Mucosa of descending colon (tissue), 3 donors: ENCODE measurements at regions not wholly inside any gene's neighbourhood (a gene's known extent, or its start where the extent isn't known, plus 50 kb on each side); places are given as distances from the start of the nearest gene placed in this dataset.

Experiments
- ATAC-seq: fragments of 200-7000 bp; cut with Tn5 transposase; one replicate; pipeline ENCODE4 v1.9.1; 2020; ENCODE audit warnings: mild to moderate bottlenecking, moderate library complexity
- DNase-seq, 3 donors: peaks; one replicate each; pipeline ENCODE4 v3.0.0-alpha.2; 2020
- H3K36me3 ChIP-seq: fragments of 200-600 bp; one replicate; pipeline ENCODE4 v1.8.0; 2021; ENCODE audit warnings: low read depth, mild to moderate bottlenecking
- H3K4me1 ChIP-seq: fragments of 200-600 bp; one replicate; pipeline ENCODE4 v1.8.0; 2021; ENCODE audit warnings: low read depth, mild to moderate bottlenecking
- H3K4me3 ChIP-seq: fragments of 200-600 bp; one replicate; pipeline ENCODE4 v1.8.0; 2021; ENCODE audit warnings: mild to moderate bottlenecking
- H3K9me3 ChIP-seq: fragments of 200-600 bp; one replicate; pipeline ENCODE4 v1.8.0; 2021; ENCODE audit warnings: mild to moderate bottlenecking
- intact Hi-C, 2 donors: fragments of 100-400 bp; cut with DNase I in 1 of 2; cut with micrococcal nuclease in 1 of 2; formaldehyde crosslinking; loops; one replicate each; pipeline versions ENCODE4 v1.11.0 to v1.11.1; 2022; cut with DNase I, micrococcal nuclease
- TF ChIP-seq, protein P1 (sequence below): fragments of 200-600 bp; IDR thresholded peaks from one replicate; pipeline ENCODE4 v1.8.0; 2022; ENCODE audit warnings: antibody characterized with exemption, mild to moderate bottlenecking
- donor health status: DM: no; HTN: no; CAD: no; lungs with moderate emphysema.
- donor health status: DM: no; HTN: no; CAD: no.
- donor health status: DM: no; HTN: yes; CAD: no.

DNA sequence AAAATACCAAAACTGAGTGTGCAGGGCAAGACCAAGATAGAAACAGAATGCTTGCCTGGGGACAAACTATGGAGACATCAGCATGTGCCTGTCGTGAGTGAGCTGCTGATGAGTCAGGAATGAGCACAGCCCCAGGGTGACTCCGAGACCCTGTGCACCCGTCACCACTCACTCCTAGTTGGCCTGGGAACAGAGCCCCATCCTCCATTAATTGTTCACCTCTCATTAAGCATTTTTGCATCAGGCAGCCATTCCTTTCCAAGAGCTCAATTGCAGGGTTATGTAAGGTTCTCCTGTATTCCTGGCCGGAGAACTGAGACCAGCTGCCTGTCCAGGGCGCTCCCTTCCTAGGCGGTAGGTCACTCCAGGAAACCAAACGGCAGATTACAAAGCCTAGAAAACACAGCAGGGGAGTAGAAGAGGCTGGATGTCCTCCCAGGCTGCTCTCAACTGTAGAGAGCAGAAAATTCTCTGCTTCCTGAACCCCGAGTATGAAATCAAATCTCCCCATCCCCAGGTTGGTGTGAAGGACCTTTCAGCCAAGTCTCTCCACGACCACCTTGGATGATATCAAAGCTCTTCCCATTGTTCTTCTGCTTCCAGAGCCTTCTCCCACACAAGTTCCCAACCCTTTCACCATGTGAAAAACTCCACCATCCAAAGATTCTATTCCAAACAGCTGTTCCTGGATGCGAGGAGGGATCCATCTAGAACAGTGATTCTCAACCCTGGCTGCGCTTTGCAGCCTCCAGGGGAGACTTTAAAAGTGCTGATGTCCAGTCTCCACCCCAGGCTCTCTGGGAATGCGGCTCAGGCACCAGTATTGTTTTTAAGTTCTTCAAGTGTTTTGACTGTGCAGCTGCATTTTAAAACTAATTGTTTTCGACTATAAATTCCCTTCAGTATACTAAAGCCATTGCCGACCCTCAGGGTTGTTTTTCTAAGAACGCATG is 532.6 kb upstream of the JARID2 start:
- no peak for DNase-seq
- Histone ChIP-seq H3K36me3 (no peaks in the 10 kb centered on the region), H3K9me3 (no peaks in the 10 kb centered on the region), H3K4me1 (no peaks in the 10 kb centered on the region), H3K4me3 (no peak overlapping the region)
- peak; percentile 37 for ATAC-seq
- TF ChIP-seq, protein P1, sequence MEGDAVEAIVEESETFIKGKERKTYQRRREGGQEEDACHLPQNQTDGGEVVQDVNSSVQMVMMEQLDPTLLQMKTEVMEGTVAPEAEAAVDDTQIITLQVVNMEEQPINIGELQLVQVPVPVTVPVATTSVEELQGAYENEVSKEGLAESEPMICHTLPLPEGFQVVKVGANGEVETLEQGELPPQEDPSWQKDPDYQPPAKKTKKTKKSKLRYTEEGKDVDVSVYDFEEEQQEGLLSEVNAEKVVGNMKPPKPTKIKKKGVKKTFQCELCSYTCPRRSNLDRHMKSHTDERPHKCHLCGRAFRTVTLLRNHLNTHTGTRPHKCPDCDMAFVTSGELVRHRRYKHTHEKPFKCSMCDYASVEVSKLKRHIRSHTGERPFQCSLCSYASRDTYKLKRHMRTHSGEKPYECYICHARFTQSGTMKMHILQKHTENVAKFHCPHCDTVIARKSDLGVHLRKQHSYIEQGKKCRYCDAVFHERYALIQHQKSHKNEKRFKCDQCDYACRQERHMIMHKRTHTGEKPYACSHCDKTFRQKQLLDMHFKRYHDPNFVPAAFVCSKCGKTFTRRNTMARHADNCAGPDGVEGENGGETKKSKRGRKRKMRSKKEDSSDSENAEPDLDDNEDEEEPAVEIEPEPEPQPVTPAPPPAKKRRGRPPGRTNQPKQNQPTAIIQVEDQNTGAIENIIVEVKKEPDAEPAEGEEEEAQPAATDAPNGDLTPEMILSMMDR = no peak
- intact Hi-C loops = no loop called here

DNA sequence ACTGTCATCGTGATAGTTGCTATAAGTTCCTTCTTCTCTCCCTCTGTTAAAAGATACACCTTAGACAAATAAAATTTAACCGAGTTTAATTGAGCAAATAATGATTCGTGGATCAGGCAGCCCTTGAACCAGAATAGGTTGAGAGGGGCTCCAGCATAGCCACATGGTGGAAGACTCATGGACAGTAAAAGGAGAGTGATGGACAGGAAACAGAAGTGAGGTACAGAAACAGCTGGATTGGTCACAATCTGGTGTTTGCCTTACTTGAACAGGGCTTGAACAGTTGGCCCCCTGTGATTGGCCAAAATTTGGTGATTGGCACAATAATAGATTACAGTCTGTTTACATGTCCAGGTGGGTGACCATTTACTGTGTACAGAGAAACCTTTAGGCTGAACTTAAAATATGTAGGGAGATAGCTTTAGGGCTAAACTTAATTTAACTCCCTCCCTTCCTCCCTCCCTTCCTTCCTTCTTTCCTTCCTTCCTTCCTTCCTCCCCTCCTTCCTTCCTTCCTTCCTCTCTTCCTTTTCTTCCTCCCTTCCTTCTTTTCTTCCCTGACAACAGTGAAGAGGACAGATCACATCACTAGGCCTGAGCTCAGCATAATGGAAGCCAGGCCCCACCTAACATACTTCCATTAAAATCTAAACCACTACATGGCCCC is 531.8 kb upstream of the JARID2 start:
- H3K36me3 ChIP-seq = no peaks in the 10 kb centered on the region
- DNase-seq (no peak), ATAC-seq (no peak)
- H3K9me3 ChIP-seq = no peaks in the 10 kb centered on the region
- no peak overlapping the region for H3K4me3 ChIP-seq
- TF ChIP-seq, protein P1 = no peak
- intact Hi-C loops = no loop called here
- no peaks in the 10 kb centered on the region for H3K4me1 ChIP-seq

DNA sequence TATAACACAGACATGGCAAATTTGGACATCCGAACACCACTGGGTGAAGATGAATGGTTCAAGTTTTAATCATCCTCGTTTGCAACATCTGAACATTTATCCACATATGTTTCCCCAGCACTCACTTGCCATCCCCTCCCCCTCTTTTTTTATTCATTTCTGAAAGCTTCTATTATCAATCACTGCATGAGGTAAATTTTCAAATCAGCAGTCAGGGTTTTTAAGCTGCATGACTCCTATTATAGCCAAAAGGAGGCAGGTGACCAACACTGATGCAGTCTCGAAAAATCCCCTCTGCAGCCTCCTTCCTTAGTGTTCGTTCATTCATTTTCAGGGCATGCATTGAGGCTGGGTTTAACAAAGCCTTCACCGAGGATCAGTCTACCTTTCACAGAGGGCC is 530.8 kb upstream of the JARID2 start:
- DNase-seq = no peak
- no peaks in the 10 kb centered on the region for H3K9me3 ChIP-seq
- no peak overlapping the region for H3K4me3 ChIP-seq
- H3K36me3 ChIP-seq = no peaks in the 10 kb centered on the region
- no peak for ATAC-seq
- TF ChIP-seq, protein P1 = no peak
- intact Hi-C loops = no loop called here
- H3K4me1 ChIP-seq = no peaks in the 10 kb centered on the region

DNA sequence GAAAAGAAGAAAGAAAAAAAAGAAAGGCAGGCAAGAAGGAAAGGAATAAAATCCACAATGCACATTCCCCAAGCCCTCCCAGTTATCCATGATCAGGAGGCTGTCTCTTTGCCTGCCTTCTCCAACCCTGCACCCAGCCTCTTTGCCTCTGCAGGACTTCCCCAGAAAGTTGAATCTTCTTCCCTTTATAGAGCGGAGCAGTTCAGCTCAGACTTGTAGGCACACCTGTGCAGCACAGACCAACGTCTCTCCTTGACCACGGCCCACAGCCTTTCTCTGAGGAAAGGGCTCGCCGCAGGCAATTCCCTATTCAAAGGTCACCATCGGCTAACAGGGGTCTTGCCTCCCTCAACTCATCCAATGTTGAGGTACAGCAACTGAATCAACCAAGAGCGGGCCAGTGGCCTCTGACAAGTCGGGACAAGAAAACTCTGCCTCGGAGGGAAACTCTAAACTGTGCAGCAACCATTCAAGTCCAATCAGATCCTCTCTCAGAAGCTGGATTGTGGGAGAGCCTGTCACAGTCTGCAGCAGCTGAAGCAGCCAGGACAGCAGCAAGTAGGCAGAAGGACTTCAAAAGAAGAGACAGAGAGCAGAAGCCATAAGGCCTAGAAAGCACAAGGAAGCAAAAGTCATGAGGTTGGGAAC is 529.2 kb upstream of the JARID2 start:
- DNase-seq (no peak), ATAC-seq (no peak)
- Histone ChIP-seq H3K36me3 (no peaks in the 10 kb centered on the region), H3K4me1 (peaks cover 7% of the 10 kb centered on the region), H3K4me3 (no peak overlapping the region), H3K9me3 (no peaks in the 10 kb centered on the region)
- TF ChIP-seq, protein P1 = no peak
- intact Hi-C loops = no loop called here

DNA sequence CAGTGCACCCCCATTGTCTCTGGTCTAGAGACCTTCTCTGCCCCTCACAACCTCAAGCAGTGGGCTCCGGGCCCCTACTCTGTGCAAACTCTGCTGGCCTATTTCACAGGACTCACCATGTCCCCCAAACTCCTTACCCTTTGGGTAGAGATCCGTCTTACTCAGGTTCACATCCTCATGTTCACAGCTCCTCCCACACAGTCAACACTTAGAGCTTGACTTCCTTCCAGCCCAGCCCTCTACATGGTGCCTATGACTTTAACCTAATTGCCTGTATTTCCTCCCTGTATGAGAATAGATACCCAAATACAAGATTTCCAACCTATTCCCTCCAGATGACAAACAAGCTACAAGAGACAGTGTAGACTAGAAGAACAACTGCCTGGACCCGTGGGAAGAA is 528.6 kb upstream of the JARID2 start:
- ATAC-seq (peak; percentile 65), DNase-seq (no peak)
- H3K4me3 ChIP-seq = no peak overlapping the region
- TF ChIP-seq, protein P1 = no peak
- intact Hi-C loops = no loop called here
- H3K4me1 ChIP-seq = peaks cover 7% of the 10 kb centered on the region
- H3K9me3 ChIP-seq = no peaks in the 10 kb centered on the region
- H3K36me3 ChIP-seq = no peaks in the 10 kb centered on the region
